ENCODE measurements at regions not wholly inside any gene's neighbourhood (a gene's known extent, or its start where the extent isn't known, plus 50 kb on each side); places are given as distances from the start of the nearest gene placed in this dataset.

GRCh38 chr21:35222541-35222941 lies 173.4 kb upstream of the RUNX1 start:
- peak; percentile 23 for DNase-seq (ENCODE audit: low spot score)

GRCh38 chr21:35222021-35222420 lies 172.9 kb upstream of the RUNX1 start:
- DNase-seq (ENCODE audit: low spot score) = no peak

GRCh38 chr21:35220301-35220700 lies 171.2 kb upstream of the RUNX1 start:
- DNase-seq (ENCODE audit: low spot score) = no peak

GRCh38 chr21:35219719-35220118 lies 170.6 kb upstream of the RUNX1 start:
- no peak for DNase-seq (ENCODE audit: low spot score)

GRCh38 chr21:35219291-35219690 lies 170.2 kb upstream of the RUNX1 start:
- no peak for DNase-seq (ENCODE audit: low spot score)

GRCh38 chr21:35217504-35218060 lies 168.5 kb upstream of the RUNX1 start:
- DNase-seq (ENCODE audit: low spot score) = peak; percentile 35

GRCh38 chr21:35216996-35217395 lies 167.9 kb upstream of the RUNX1 start:
- DNase-seq (ENCODE audit: low spot score) = no peak

- no peak for DNase-seq (ENCODE audit: low spot score)
Measured at GRCh38 chr21:35215870-35216269, 166.8 kb upstream of the RUNX1 start.

- DNase-seq (ENCODE audit: low spot score) = no peak
Measured at GRCh38 chr21:35212393-35213127, 163.5 kb upstream of the RUNX1 start.

- no peak for DNase-seq (ENCODE audit: low spot score)
Measured at GRCh38 chr21:35211782-35212181, 162.7 kb upstream of the RUNX1 start.

GRCh38 chr21:35210093-35210492 lies 161.0 kb upstream of the RUNX1 start:
- DNase-seq (ENCODE audit: low spot score) = no peak

- DNase-seq (ENCODE audit: low spot score) = no peak
Measured at GRCh38 chr21:35208810-35209517, 159.9 kb upstream of the RUNX1 start.

- no peak for DNase-seq (ENCODE audit: low spot score)
Measured at GRCh38 chr21:35208104-35208503, 159.0 kb upstream of the RUNX1 start.

- no peak for DNase-seq (ENCODE audit: low spot score)
Measured at GRCh38 chr21:35207322-35207721, 158.2 kb upstream of the RUNX1 start.

- no peak for DNase-seq (ENCODE audit: low spot score)
Measured at GRCh38 chr21:35206141-35207125, 157.3 kb upstream of the RUNX1 start.

- DNase-seq (ENCODE audit: low spot score) = no peak
Measured at GRCh38 chr21:35204850-35205541, 155.9 kb upstream of the RUNX1 start.

- no peak for DNase-seq (ENCODE audit: low spot score)
Measured at GRCh38 chr21:35204125-35204524, 155.0 kb upstream of the RUNX1 start.

- no peak for DNase-seq (ENCODE audit: low spot score)
Measured at GRCh38 chr21:35203093-35203977, 154.2 kb upstream of the RUNX1 start.

GRCh38 chr21:35202431-35202830 lies 153.3 kb upstream of the RUNX1 start:
- DNase-seq (ENCODE audit: low spot score) = no peak

GRCh38 chr21:35201799-35202198 lies 152.7 kb upstream of the RUNX1 start:
- no peak for DNase-seq (ENCODE audit: low spot score)

- DNase-seq (ENCODE audit: low spot score) = no peak
Measured at GRCh38 chr21:35201288-35201687, 152.2 kb upstream of the RUNX1 start.

Data from activated CD4-positive, alpha-beta T cell treated with anti-CD3 and anti-CD28 coated beads, Interleukin-2, Interleukin-4, amounts not matched to agents 100 ng/mL and 50 ng/mL, durations not matched to agents 16 hours and 8 hours (primary cell).